Activated CD8-positive, alpha-beta memory T cell treated with anti-CD3 and anti-CD28 coated beads for 4 hours (primary cell): ENCODE measurements at regions not wholly inside any gene's neighbourhood (a gene's known extent, or its start where the extent isn't known, plus 50 kb on each side); places are given as distances from the start of the nearest gene placed in this dataset.

Source experiments
- DNase-seq, 2 donors: peaks; one replicate each; pipeline ENCODE4 v3.0.0-alpha.2; 2020; ENCODE audit warnings: low read depth in 2 of 2

- DNase-seq: no peak
Observed at GRCh38 chr13:40498461-40498860, 168.0 kb downstream of the FOXO1 start.

GRCh38 chr13:40502236-40502635 is 164.2 kb downstream of the FOXO1 start:
- no peak for DNase-seq

- DNase-seq: no peak
Observed at GRCh38 chr13:40503011-40503410, 163.4 kb downstream of the FOXO1 start.

- DNase-seq: no peak
Observed at GRCh38 chr13:40503966-40504591, 162.4 kb downstream of the FOXO1 start.

GRCh38 chr13:40504641-40505040 is 161.8 kb downstream of the FOXO1 start:
- no peak for DNase-seq

GRCh38 chr13:40505196-40505595 is 161.2 kb downstream of the FOXO1 start:
- DNase-seq: no peak
